CD4-positive, alpha-beta T cell (primary cell): ENCODE measurements at regions not wholly inside any gene's neighbourhood (a gene's known extent, or its start where the extent isn't known, plus 50 kb on each side); places are given as distances from the start of the nearest gene placed in this dataset.

Experiments
- ATAC-seq: fragments of 200-7000 bp; cut with Tn5 transposase; one replicate; pipeline ENCODE4 v1.10.0; 2022; ENCODE audit warnings: mild to moderate bottlenecking; ENCODE audit not compliant: poor library complexity
- CTCF ChIA-PET: fragments of 350-600 bp; sonication (Branson Sonifier 250); formaldehyde crosslinking; loops from one replicate; lab custom pipeline; 2021; ENCODE audit warnings: antibody characterized with exemption, inconsistent platforms; lab: Charles Lee
- POLR2A ChIA-PET: fragments of 350-600 bp; sonication (Branson Sonifier 250); formaldehyde crosslinking; loops from one replicate; lab custom pipeline; 2021; ENCODE audit warnings: antibody characterized with exemption, inconsistent platforms; lab: Charles Lee
- DNase-seq, 14 experiments: peaks; one replicate each; pipeline ENCODE4 v3.0.0-alpha.2; 2013 to 2020; ENCODE audit warnings: mixed read lengths in 2 of 14
- H3K27ac ChIP-seq, 2 donors: one replicate each; pipeline versions ENCODE4 v1.5.1 to v1.7.0; 2013; ENCODE audit warnings: low read length in 2 of 2, low read depth in 1 of 2, mild to moderate bottlenecking in 1 of 2
- H3K27me3 ChIP-seq, 2 experiments: 1 replicate in 1 of 2; 2 replicates in 1 of 2; pipeline versions ENCODE4 v1.6.1 to v1.7.0; 2013; ENCODE audit warnings: low read length in 2 of 2, control low read depth in 1 of 2, mild to moderate bottlenecking in 1 of 2, moderate library complexity in 1 of 2; ENCODE audit not compliant: insufficient read depth in 2 of 2, control insufficient read depth in 1 of 2
- H3K36me3 ChIP-seq: one replicate; pipeline ENCODE4 v1.6.1; 2013; ENCODE audit warnings: low read length, control low read depth; ENCODE audit not compliant: insufficient read depth
- H3K4me1 ChIP-seq: one replicate; pipeline ENCODE4 v1.6.1; 2013; ENCODE audit warnings: low read length, control low read depth; ENCODE audit not compliant: insufficient read depth
- H3K4me3 ChIP-seq: one replicate; pipeline ENCODE4 v1.5.1; 2013; ENCODE audit warnings: mild to moderate bottlenecking, low read length, moderate library complexity
- H3K9me3 ChIP-seq, 2 experiments: 1 replicate in 1 of 2; 2 replicates in 1 of 2; pipeline versions ENCODE4 v1.6.1 to v1.7.0; 2013; ENCODE audit warnings: low read length in 2 of 2, mild to moderate bottlenecking in 2 of 2, control low read depth in 1 of 2, moderate library complexity in 1 of 2; ENCODE audit not compliant: control insufficient read depth in 1 of 2, insufficient read depth in 1 of 2
- H3K27ac Mint-ChIP-seq: one replicate; pipeline ENCODE4 v1.8.0; 2020; ENCODE audit warnings: mixed read lengths
- H3K27me3 Mint-ChIP-seq: one replicate; pipeline ENCODE4 v1.8.0; 2021; ENCODE audit warnings: mixed read lengths
- H3K36me3 Mint-ChIP-seq: one replicate; pipeline ENCODE4 v1.8.0; 2021; ENCODE audit warnings: low read depth, mixed read lengths
- H3K4me1 Mint-ChIP-seq: one replicate; pipeline ENCODE4 v1.8.0; 2021; ENCODE audit warnings: low read depth, mixed read lengths
- H3K4me3 Mint-ChIP-seq: one replicate; pipeline ENCODE4 v1.8.0; 2020; ENCODE audit warnings: mild to moderate bottlenecking, mixed read lengths
- H3K9me3 Mint-ChIP-seq: one replicate; pipeline ENCODE4 v1.8.0; 2020; ENCODE audit warnings: mixed read lengths
- intact Hi-C, 2 experiments: fragments of 100-400 bp; cut with DNase I in 1 of 2; cut with micrococcal nuclease in 1 of 2; formaldehyde crosslinking; loops; one replicate each; pipeline versions ENCODE4 v1.15.1 to v1.9.0; 2023 to 2025; cut with DNase I, micrococcal nuclease
- TF ChIP-seq, protein P1 (sequence below): fragments of 200-600 bp; IDR thresholded peaks from one replicate; pipeline ENCODE4 v1.8.0; 2022; ENCODE audit warnings: antibody characterized with exemption, mild to moderate bottlenecking

- H3K36me3 Mint-ChIP-seq, result no peaks in the 10 kb centered on the region
- intact Hi-C loops, result no loop called here
- H3K9me3 ChIP-seq, result no peaks in the 10 kb centered on the region
- ChIA-PET CTCF (no interaction called here), POLR2A (no interaction called here)
- no peak for ATAC-seq
- H3K27ac ChIP-seq, result no peak overlapping the region
- H3K27me3 Mint-ChIP-seq, result no peaks in the 10 kb centered on the region
- no peaks in the 10 kb centered on the region for H3K36me3 ChIP-seq
- peaks cover 6% of the 10 kb centered on the region for H3K9me3 Mint-ChIP-seq
- DNase-seq, result no peak
- H3K4me3 Mint-ChIP-seq, result no peak overlapping the region
- H3K4me1 ChIP-seq, result no peaks in the 10 kb centered on the region
- no peak overlapping the region for H3K4me3 ChIP-seq
- no peaks in the 10 kb centered on the region for H3K4me1 Mint-ChIP-seq
- no peak overlapping the region for H3K27ac Mint-ChIP-seq
- TF ChIP-seq, protein P1, sequence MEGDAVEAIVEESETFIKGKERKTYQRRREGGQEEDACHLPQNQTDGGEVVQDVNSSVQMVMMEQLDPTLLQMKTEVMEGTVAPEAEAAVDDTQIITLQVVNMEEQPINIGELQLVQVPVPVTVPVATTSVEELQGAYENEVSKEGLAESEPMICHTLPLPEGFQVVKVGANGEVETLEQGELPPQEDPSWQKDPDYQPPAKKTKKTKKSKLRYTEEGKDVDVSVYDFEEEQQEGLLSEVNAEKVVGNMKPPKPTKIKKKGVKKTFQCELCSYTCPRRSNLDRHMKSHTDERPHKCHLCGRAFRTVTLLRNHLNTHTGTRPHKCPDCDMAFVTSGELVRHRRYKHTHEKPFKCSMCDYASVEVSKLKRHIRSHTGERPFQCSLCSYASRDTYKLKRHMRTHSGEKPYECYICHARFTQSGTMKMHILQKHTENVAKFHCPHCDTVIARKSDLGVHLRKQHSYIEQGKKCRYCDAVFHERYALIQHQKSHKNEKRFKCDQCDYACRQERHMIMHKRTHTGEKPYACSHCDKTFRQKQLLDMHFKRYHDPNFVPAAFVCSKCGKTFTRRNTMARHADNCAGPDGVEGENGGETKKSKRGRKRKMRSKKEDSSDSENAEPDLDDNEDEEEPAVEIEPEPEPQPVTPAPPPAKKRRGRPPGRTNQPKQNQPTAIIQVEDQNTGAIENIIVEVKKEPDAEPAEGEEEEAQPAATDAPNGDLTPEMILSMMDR, result no peak
- no peaks in the 10 kb centered on the region for H3K27me3 ChIP-seq
Measured at GRCh38 chr4:14545807-14546206, 456.5 kb upstream of the CPEB2 start.

DNA sequence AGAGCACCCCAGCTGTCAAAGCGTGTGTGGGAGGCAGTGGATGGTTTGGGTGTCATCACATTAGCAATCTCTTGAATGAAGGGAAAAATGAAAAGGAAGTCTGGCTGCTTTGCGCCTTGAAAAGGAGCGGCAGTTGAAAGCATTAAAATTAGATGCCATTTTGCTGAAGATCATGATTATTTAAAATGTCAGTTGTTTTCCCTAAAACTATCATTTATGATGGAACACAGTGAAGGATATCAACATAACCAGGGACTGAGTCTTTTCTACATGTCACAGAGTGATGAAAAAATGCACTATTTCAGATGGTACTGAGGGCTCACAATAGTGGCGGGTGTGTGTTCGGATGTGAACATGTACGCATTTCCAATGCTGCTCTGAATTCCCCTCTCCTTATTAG lies 450.2 kb upstream of the CPEB2 start:
- no peak overlapping the region for H3K4me3 ChIP-seq
- no peaks in the 10 kb centered on the region for H3K9me3 ChIP-seq
- no peaks in the 10 kb centered on the region for H3K4me1 ChIP-seq
- POLR2A ChIA-PET, result no interaction called here
- peaks cover 0 to 4% of the 10 kb centered on the region in 2 experiments for H3K27me3 ChIP-seq
- Mint-ChIP-seq H3K4me3 (no peak overlapping the region), H3K9me3 (no peaks in the 10 kb centered on the region), H3K27me3 (no peaks in the 10 kb centered on the region), H3K36me3 (no peaks in the 10 kb centered on the region), H3K27ac (no peak overlapping the region), H3K4me1 (no peaks in the 10 kb centered on the region)
- DNase-seq, result no peak
- TF ChIP-seq, protein P1, result no peak
- H3K27ac ChIP-seq, result no peak overlapping the region
- intact Hi-C loops, result no loop called here
- H3K36me3 ChIP-seq, result no peaks in the 10 kb centered on the region
- ATAC-seq, result no peak
- CTCF ChIA-PET, result no interaction called here

DNA sequence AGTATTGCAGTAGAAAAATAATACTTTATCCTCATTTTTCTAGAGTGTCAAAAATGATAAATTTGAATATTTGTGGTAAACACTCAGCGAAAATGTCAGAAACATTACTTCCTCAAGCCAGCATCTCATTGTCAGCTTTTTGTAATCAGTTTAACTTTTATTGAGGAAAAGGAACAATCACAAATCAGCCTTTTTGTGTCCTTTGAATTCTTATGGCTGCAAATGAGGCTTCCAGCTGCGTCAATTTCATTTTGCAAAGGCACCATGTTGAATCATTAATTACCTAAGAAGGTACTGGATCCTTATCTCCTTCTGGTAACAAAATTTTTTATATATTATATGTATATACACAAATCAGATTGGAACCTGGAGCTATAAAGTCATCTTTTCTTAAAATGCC lies 442.6 kb upstream of the CPEB2 start:
- ATAC-seq, result no peak
- H3K4me1 Mint-ChIP-seq, result no peaks in the 10 kb centered on the region
- no peaks in the 10 kb centered on the region for H3K9me3 ChIP-seq
- no peak overlapping the region for H3K4me3 ChIP-seq
- H3K27me3 ChIP-seq, result no peaks in the 10 kb centered on the region
- H3K27ac Mint-ChIP-seq, result no peak overlapping the region
- ChIA-PET CTCF (no interaction called here), POLR2A (no interaction called here)
- no peak overlapping the region for H3K27ac ChIP-seq
- intact Hi-C loops, result no loop called here
- H3K4me1 ChIP-seq, result no peaks in the 10 kb centered on the region
- TF ChIP-seq, protein P1, result no peak
- no peak for DNase-seq
- H3K4me3 Mint-ChIP-seq, result no peak overlapping the region
- H3K9me3 Mint-ChIP-seq, result no peaks in the 10 kb centered on the region
- H3K36me3 Mint-ChIP-seq, result no peaks in the 10 kb centered on the region
- H3K36me3 ChIP-seq, result no peaks in the 10 kb centered on the region
- no peaks in the 10 kb centered on the region for H3K27me3 Mint-ChIP-seq
